PC-3 (cell line): ENCODE measurements at regions not wholly inside any gene's neighbourhood (a gene's known extent, or its start where the extent isn't known, plus 50 kb on each side); places are given as distances from the start of the nearest gene placed in this dataset.

Experiments
- ATAC-seq: fragments of 200-7000 bp; cut with Tn5 transposase; 2 replicates; pipeline ENCODE4 v1.9.1; 2020; ENCODE audit warnings: mild to moderate bottlenecking, moderate library complexity
- BruUV-seq: library from RNA; stranded (reverse); fragments of 400-500 nt; replicated peaks from 2 replicates; lab custom pipeline; 2021; lab: Mats Ljungman, UMichigan
- CTCF ChIA-PET: fragments of 300-600 bp; sonication (Branson Sonifier 250); formaldehyde crosslinking; loops from one replicate; lab custom pipeline; 2022; ENCODE audit warnings: antibody characterized with exemption; lab: Charles Lee
- POLR2A ChIA-PET: fragments of 300-600 bp; sonication (Branson Sonifier 250); formaldehyde crosslinking; loops from one replicate; lab custom pipeline; 2022; ENCODE audit warnings: antibody characterized with exemption; ENCODE audit not compliant: unreplicated experiment; lab: Charles Lee
- DNase-seq: peaks from one replicate; pipeline ENCODE4 v3.0.0-alpha.2; 2015
- H2AFZ ChIP-seq: fragments of 300-600 bp; sonication (generic); 2 replicates; pipeline ENCODE4 v1.6.0; 2016; ENCODE audit warnings: antibody characterized with exemption, low read length
- H3F3A ChIP-seq: fragments of 300-600 bp; sonication (generic); one replicate; pipeline ENCODE4 v1.6.0; 2017; ENCODE audit warnings: antibody characterized with exemption, low read length, control low read depth, mild to moderate bottlenecking; ENCODE audit not compliant: unreplicated experiment
- H3K27ac ChIP-seq: fragments of 300-600 bp; sonication (generic); 2 replicates; pipeline ENCODE4 v1.5.1; 2016; ENCODE audit warnings: mild to moderate bottlenecking, low read length
- H3K27me3 ChIP-seq: fragments of 300-600 bp; sonication (generic); 2 replicates; pipeline ENCODE4 v1.6.1; 2016; ENCODE audit warnings: low read length, mixed read lengths
- H3K36me3 ChIP-seq: fragments of 300-600 bp; sonication (generic); 2 replicates; pipeline ENCODE4 v1.6.1; 2016; ENCODE audit warnings: low read depth, mixed run types, low read length, mixed read lengths
- H3K4me1 ChIP-seq: fragments of 300-600 bp; sonication (generic); 2 replicates; pipeline ENCODE4 v1.5.1; 2016; ENCODE audit warnings: low read length; ENCODE audit not compliant: insufficient read depth
- H3K4me2 ChIP-seq: fragments of 300-600 bp; sonication (generic); 2 replicates; pipeline ENCODE4 v1.6.0; 2016; ENCODE audit warnings: low read length
- H3K4me3 ChIP-seq: fragments of 300-600 bp; sonication (generic); 2 replicates; pipeline ENCODE4 v1.5.1; 2016; ENCODE audit warnings: mild to moderate bottlenecking, low read length, mixed read lengths
- H3K79me2 ChIP-seq: fragments of 300-600 bp; sonication (generic); 2 replicates; pipeline ENCODE4 v1.6.1; 2017; ENCODE audit warnings: low read length, mixed read lengths
- H3K9ac ChIP-seq: fragments of 300-600 bp; sonication (generic); 2 replicates; pipeline ENCODE4 v1.6.0; 2016; ENCODE audit warnings: mild to moderate bottlenecking, low read length
- H3K9me2 ChIP-seq: fragments of 300-600 bp; sonication (generic); replicated peaks from 2 replicates; pipeline ENCODE4 v1.6.1; 2016; ENCODE audit warnings: mixed run types, low read length, mixed read lengths
- H3K9me3 ChIP-seq: fragments of 300-600 bp; sonication (generic); 2 replicates; pipeline ENCODE4 v1.6.1; 2016; ENCODE audit warnings: low read length, mixed read lengths
- H4K20me1 ChIP-seq: fragments of 300-600 bp; sonication (generic); 2 replicates; pipeline ENCODE4 v1.6.1; 2016; ENCODE audit warnings: low read length, mixed read lengths
- CTCF ChIP-seq: fragments of 300-600 bp; sonication (generic); conservative IDR thresholded peaks from 2 replicates; pipeline ENCODE4 v1.5.1; 2017; ENCODE audit warnings: antibody characterized with exemption, low read depth, mild to moderate bottlenecking, low read length
- EZH2 ChIP-seq: fragments of 300-600 bp; sonication (generic); IDR thresholded peaks from one replicate; pipeline ENCODE4 v1.6.1; 2017; ENCODE audit warnings: antibody characterized with exemption, mild to moderate bottlenecking, low read length; ENCODE audit not compliant: unreplicated experiment
- EZH2phosphoT487 ChIP-seq: fragments of 300-600 bp; sonication (generic); IDR thresholded peaks from 2 replicates; pipeline ENCODE4 v1.6.1; 2018; ENCODE audit warnings: mild to moderate bottlenecking, antibody characterized with exemption, low read length, borderline replicate concordance
- intact Hi-C: fragments of 100-400 bp; cut with micrococcal nuclease; formaldehyde crosslinking; loops from 2 replicates; pipeline ENCODE4 v1.9.0; 2023

DNA sequence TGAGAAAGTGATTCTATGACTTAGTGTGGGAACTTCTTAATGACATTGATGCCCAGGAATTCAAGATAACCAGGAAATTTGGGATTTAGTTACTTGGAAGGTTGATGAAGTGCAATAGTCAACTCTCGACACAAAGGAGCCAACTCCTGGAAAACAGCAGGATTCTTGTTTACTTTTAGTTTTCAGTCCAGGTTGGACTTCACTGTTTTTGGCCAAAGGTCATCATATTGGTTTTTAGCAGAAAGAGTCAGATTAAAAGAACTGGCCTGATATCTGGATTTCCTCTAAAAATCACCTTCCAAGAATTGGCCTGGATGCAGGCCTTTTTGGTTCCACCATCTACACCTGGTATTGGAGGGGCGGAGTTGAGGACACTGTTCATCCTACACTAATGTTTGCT is 60.1 kb upstream of the SALL1 start:
- ATAC-seq (no peak), DNase-seq (no peak)
- TF ChIP-seq EZH2 (no peak), CTCF (no peak)
- Histone ChIP-seq H3K4me2 (no peak overlapping the region), H3K36me3 (no peaks in the 10 kb centered on the region), H3F3A (no peaks in the 10 kb centered on the region), H3K4me1 (no peaks in the 10 kb centered on the region), H3K9me3 (no peaks in the 10 kb centered on the region), H3K27ac (no peak overlapping the region), H3K27me3 (no peaks in the 10 kb centered on the region), H2AFZ (no peak overlapping the region), H3K9me2 (no peaks in the 10 kb centered on the region), H3K4me3 (no peak overlapping the region), H4K20me1 (no peaks in the 10 kb centered on the region), H3K9ac (no peak overlapping the region), H3K79me2 (no peaks in the 10 kb centered on the region)
- ChIA-PET CTCF (no interaction called here), POLR2A (no interaction called here)
- BruUV-seq, result no TSS peak
- intact Hi-C loops, result no loop called here

DNA sequence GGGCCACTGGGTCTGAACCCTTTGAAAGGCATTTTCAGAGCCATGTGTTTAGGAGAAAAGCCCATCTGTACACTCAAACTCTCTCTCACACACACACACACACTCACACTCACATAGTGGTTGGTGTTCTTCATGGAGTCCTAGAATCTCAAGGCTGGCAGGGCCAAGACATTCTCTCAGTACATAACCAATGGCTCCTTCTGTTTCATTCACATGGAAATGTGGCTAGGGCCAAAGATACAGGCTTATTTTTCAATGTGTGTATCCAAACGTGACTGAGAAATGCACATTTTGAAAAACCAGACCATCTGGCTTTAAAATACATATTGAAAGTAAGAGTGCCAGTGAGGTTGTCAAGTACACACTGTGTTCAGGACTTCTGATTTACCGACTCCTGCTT is 59.0 kb upstream of the SALL1 start:
- no peak for ATAC-seq

DNA sequence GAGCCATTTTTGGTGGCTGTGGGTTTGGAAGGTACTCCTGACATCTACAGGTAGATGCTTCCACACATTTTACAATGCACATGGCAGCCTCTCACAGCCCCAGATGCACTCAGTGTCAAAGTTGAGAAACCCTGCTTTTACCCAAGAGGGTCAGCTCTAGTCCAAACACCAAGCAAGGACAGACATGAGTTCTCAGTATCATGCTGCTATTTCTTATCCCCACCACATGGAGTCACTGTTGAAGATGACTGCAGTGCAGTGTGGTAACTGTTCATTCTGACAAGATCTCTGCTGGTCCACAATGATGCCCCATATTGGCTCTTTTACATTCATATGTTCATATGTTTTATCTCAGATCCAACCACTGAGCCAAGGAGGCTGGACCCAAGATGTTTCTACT is 50.5 kb upstream of the SALL1 start:
- intact Hi-C loops, result no loop called here
- Histone ChIP-seq H3K36me3 (no peaks in the 10 kb centered on the region), H3K79me2 (no peaks in the 10 kb centered on the region), H3K27ac (no peak overlapping the region), H3F3A (no peaks in the 10 kb centered on the region), H3K4me1 (no peaks in the 10 kb centered on the region), H3K4me2 (no peak overlapping the region), H3K9me3 (no peaks in the 10 kb centered on the region), H2AFZ (no peak overlapping the region), H3K9ac (no peak overlapping the region), H3K4me3 (no peak overlapping the region), H3K27me3 (no peaks in the 10 kb centered on the region), H4K20me1 (no peaks in the 10 kb centered on the region), H3K9me2 (no peaks in the 10 kb centered on the region)
- POLR2A ChIA-PET, result no interaction called here
- DNase-seq, result no peak
- ATAC-seq, result no peak
- no TSS peak for BruUV-seq
- no peak for TF ChIP-seq EZH2phosphoT487
- no peak for TF ChIP-seq EZH2
- no peak for TF ChIP-seq CTCF
- CTCF ChIA-PET, result no interaction called here

More for the DNA sequence above, 59.0 kb upstream of the SALL1 start:
- Histone ChIP-seq H3K27me3 (no peaks in the 10 kb centered on the region), H3K36me3 (no peaks in the 10 kb centered on the region), H3K79me2 (no peaks in the 10 kb centered on the region), H4K20me1 (no peaks in the 10 kb centered on the region), H3K4me1 (no peaks in the 10 kb centered on the region), H3K4me2 (no peak overlapping the region), H3K27ac (no peak overlapping the region), H3K9me3 (no peaks in the 10 kb centered on the region), H2AFZ (no peak overlapping the region), H3K9ac (no peak overlapping the region), H3F3A (no peaks in the 10 kb centered on the region), H3K9me2 (no peaks in the 10 kb centered on the region), H3K4me3 (no peak overlapping the region)
- ChIA-PET CTCF (no interaction called here), POLR2A (no interaction called here)
- DNase-seq, result no peak
- intact Hi-C loops, result no loop called here
- no peak for TF ChIP-seq EZH2
- no peak for TF ChIP-seq EZH2phosphoT487
- no peak for TF ChIP-seq CTCF
- no TSS peak for BruUV-seq
